ENCODE measurements at regions not wholly inside any gene's neighbourhood (a gene's known extent, or its start where the extent isn't known, plus 50 kb on each side); places are given as distances from the start of the nearest gene placed in this dataset.
A peak's percentile ranks its signal among the peaks of the same experiment; 100 is the strongest.
"Not testable (repeated sequence)": the region's sequence is repeated elsewhere in the genome, so short reads cannot be mapped to it uniquely, and the experiment has no call there.

DNA sequence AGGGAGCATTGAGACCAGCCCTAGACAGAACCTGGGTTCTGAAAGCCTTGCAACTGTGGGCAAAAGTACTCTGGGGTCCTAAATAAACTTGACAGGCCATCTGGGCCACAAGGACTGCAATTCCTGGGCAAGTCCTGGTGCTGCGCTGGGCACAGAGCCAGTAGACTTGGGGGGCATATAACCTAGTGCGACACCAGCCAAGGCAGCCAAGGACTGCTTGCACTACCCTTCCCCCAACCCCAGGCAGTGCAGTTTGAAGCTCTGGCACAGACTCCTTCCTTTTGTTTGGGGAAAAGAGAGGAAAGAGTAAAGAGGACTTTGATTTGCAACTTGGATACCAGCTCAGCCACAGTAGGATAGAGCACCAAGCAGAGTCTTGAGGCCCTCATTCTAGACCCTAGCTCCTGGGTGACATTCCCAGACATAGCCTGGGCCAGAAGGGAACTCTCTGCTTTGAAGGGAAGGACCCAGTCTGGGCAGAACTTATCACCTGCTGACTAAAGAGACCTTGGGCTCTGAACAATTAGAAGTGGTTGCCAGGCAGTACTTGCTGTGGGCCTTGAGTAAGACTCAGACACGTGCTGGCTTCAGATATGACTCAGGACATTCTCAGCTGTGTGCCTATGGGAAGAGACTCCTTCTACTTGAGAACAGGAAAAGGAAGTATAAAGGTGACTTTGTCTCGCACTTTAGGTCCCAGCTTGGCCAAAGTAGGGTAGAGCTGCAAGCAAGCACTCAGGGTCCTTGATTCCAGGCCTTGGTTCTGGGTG lies 522.8 kb downstream of the GLUD2 start:
- no peak for ATAC-seq

DNA sequence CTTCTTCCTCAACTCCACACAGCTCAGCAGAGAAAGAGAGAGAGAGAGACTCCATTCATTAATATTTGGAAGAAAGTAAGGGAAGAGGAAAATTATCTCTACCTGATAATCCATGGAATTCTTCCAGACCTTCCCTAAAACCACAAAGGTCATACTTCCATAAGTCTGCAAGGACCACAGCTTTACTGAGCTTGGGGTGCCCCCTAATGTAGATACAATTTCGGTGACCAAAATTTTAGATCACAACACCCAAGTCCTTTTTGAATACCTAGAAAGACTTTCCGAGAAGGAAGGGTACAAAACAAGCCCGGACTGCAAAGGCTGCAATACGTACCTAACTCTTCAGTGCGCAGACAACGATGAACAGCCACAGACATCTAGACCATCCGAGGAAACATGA lies 523.9 kb downstream of the GLUD2 start:
- no peak for TF ChIP-seq POLR2A (IDR thresholded peaks at IDR 0.05)
- TF ChIP-seq, protein P1, sequence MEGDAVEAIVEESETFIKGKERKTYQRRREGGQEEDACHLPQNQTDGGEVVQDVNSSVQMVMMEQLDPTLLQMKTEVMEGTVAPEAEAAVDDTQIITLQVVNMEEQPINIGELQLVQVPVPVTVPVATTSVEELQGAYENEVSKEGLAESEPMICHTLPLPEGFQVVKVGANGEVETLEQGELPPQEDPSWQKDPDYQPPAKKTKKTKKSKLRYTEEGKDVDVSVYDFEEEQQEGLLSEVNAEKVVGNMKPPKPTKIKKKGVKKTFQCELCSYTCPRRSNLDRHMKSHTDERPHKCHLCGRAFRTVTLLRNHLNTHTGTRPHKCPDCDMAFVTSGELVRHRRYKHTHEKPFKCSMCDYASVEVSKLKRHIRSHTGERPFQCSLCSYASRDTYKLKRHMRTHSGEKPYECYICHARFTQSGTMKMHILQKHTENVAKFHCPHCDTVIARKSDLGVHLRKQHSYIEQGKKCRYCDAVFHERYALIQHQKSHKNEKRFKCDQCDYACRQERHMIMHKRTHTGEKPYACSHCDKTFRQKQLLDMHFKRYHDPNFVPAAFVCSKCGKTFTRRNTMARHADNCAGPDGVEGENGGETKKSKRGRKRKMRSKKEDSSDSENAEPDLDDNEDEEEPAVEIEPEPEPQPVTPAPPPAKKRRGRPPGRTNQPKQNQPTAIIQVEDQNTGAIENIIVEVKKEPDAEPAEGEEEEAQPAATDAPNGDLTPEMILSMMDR (IDR thresholded peaks at IDR 0.05) = no peak
- Histone ChIP-seq H3K4me1 (no peaks in the 10 kb centered on the region), H3K27ac (no peak overlapping the region), H3K27me3 (no peaks in the 10 kb centered on the region), H3K9me3 (no peaks in the 10 kb centered on the region), H3K36me3 (no peaks in the 10 kb centered on the region), H3K4me3 (no peak overlapping the region)
- WGBS (ENCODE audit: insufficient coverage, low coverage, low lambda C conversion rate, missing lambda C conversion rate) = 77% methylated on average over 7 of the region's 7 CpGs
- ATAC-seq (no peak), DNase-seq (no peak)
- intact Hi-C loops (cut with DNase I) = no loop called here

More for the DNA sequence above, 522.8 kb downstream of the GLUD2 start:
- Histone ChIP-seq H3K36me3 (no peaks in the 10 kb centered on the region), H3K9me3 (no peaks in the 10 kb centered on the region), H3K27me3 (no peaks in the 10 kb centered on the region), H3K4me3 (no peak overlapping the region), H3K27ac (no peak overlapping the region), H3K4me1 (no peaks in the 10 kb centered on the region)
- WGBS (ENCODE audit: insufficient coverage, low coverage, low lambda C conversion rate, missing lambda C conversion rate) = 60% methylated on average over 1 of the region's 4 CpGs
- intact Hi-C loops (cut with DNase I) = no loop called here
- DNase-seq = peak in 1 of 3 donors; percentile 22
- no peak for TF ChIP-seq POLR2A (IDR thresholded peaks at IDR 0.05)

DNA sequence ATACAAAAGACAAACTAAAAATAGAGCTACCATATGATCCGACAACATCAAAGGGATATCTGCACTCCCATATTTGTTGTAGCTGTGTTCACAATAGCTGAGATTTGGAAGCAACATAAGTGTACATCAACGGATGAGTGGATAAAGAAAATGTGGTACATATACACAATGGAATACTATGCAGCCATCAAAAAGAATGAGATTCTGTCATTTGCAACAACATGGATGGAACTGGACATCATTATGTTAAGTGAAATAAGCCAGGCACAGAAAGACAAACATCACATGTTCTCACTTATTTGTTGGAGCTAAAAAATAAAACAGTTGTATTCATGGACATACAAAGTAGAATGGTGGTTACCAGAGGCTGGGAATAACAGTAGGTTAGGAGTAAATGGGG lies 527.0 kb downstream of the GLUD2 start:
- H3K36me3 ChIP-seq; H3K9me3 ChIP-seq; DNase-seq; H3K4me3 ChIP-seq; ATAC-seq; H3K27me3 ChIP-seq; H3K27ac ChIP-seq; H3K4me1 ChIP-seq; intact Hi-C loops (cut with DNase I): not testable (repeated sequence)
- 73% methylated on average over 2 of the region's 2 CpGs for WGBS (ENCODE audit: insufficient coverage, low coverage, low lambda C conversion rate, missing lambda C conversion rate)

DNA sequence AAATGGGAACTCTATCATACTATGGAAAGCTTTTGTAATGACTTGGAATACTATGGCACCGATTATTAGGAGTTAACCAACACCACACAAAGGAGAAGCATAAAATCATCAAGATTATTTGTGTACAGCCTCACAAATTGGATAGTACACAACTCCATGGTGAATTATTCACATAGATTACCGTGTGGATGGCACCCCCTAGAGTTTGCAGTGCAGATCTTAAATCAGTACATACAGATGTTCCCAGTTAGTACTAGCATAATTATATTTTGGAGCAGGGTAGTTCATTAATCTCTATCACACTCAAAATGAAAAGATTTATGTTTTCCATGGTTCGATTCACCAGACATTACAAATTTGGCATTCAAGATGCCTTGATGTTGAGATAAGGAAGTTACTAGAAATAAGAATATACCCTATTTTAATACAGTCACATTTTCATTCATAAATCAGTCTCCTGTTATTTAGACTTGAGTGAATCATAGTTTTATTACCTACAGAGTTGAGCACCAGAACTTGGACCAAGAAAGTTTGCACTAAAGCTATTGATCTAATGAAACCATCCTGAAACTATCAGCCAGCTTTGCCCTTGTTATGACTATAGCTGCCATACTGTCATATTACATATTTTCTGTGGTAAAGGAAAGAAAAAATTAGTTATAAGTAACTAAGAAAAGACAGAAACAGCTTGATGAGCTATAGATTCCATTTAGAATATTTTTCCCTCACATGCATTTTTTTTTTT lies 531.8 kb downstream of the GLUD2 start:
- Histone ChIP-seq H3K4me1 (no peaks in the 10 kb centered on the region), H3K27ac (no peak overlapping the region), H3K36me3 (no peaks in the 10 kb centered on the region), H3K9me3 (no peaks in the 10 kb centered on the region), H3K4me3 (no peak overlapping the region), H3K27me3 (no peaks in the 10 kb centered on the region)
- intact Hi-C loops (cut with DNase I) = no loop called here
- TF ChIP-seq POLR2A (IDR thresholded peaks at IDR 0.05) = no peak
- TF ChIP-seq, protein P1 (IDR thresholded peaks at IDR 0.05) = peak; percentile 33 to 51 (median 43)
- WGBS (ENCODE audit: insufficient coverage, low coverage, low lambda C conversion rate, missing lambda C conversion rate) = 12% methylated on average over 3 of the region's 3 CpGs
- peak; percentile 50 to 70 (median 66) for ATAC-seq
- DNase-seq = peak in 1 of 3 donors; percentile 41

DNA sequence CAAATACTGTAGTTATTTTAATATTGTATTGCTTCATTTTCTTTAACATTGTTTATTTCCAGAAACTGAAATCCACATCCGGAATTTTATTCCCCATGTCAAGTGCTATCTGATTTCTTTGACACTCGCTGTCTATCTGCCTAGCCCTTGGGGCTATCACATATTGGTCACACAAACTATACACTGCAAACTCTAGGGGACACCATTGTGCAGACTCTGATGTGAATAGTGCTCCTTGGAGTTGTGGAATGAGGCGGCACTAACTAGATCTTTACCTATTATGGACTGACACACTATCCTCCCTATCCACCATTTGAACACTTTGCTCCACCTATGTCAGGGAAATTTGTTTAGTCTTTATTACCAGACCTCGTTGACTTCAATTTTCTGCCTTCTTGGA lies 534.5 kb downstream of the GLUD2 start:
- TF ChIP-seq, protein P1 (IDR thresholded peaks at IDR 0.05) = no peak
- no peak for TF ChIP-seq POLR2A (IDR thresholded peaks at IDR 0.05)
- no peak overlapping the region for H3K4me3 ChIP-seq
- H3K27ac ChIP-seq = no peak overlapping the region
- no peaks in the 10 kb centered on the region for H3K9me3 ChIP-seq
- H3K4me1 ChIP-seq = no peaks in the 10 kb centered on the region
- 28% methylated on average over 4 of the region's 4 CpGs for WGBS (ENCODE audit: insufficient coverage, low coverage, low lambda C conversion rate, missing lambda C conversion rate)
- H3K27me3 ChIP-seq = no peaks in the 10 kb centered on the region
- H3K36me3 ChIP-seq = no peaks in the 10 kb centered on the region
- no peak for DNase-seq
- intact Hi-C loops (cut with DNase I) = no loop called here
- ATAC-seq = no peak
